HG03565 (cell line): ENCODE measurements at regions not wholly inside any gene's neighbourhood (a gene's known extent, or its start where the extent isn't known, plus 50 kb on each side); places are given as distances from the start of the nearest gene placed in this dataset.
"Not testable (repeated sequence)": the region's sequence is repeated elsewhere in the genome, so short reads cannot be mapped to it uniquely, and the experiment has no call there.

Experiments used
- ATAC-seq: cut with Tn5 transposase; IDR thresholded peaks from one replicate; pipeline ENCODE4 v1.9.1; 2021; ENCODE audit warnings: mild to moderate bottlenecking, moderate library complexity; ENCODE audit not compliant: unreplicated experiment

DNA sequence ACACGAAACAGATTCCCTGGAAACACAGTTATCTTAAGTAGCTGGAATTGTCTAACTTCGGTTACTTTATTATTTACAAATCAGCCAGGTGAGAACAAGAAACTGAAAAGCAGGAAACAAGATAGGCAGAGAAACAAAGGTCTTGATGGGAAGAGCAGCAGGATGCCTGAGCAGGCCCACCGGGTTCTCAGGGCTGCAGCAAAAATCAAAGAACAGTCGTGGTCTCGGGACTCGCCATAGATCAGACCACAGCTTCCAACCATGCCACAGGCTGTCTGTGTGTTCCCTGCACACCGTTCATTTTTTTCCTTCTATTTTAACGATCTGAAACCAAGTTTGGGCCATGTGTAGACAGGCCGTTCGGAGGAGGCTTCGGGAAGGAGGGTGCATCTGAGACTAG is 62.7 kb upstream of the SOX11 start:
- ATAC-seq: not testable (repeated sequence)

DNA sequence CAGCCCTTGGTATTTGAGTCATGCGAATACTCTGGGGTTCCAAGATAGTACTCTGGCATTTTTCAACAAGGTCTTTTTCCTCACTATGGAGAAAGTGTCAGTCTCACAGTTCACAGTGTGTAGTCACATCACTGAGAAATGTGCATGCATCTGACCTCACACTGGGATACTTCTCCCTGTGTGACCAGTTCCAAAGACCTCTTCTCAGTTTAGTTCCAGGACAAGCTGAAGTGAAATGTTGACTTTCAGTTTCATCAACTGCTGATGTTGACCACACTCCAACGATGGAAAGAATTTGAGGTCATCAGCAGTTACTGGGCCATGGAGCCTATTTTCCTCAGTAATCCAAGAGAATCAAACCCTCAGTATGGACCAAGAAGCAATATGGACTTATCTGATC is 55.1 kb upstream of the SOX11 start:
- not testable (repeated sequence) for ATAC-seq
